ENCODE measurements at regions not wholly inside any gene's neighbourhood (a gene's known extent, or its start where the extent isn't known, plus 50 kb on each side); places are given as distances from the start of the nearest gene placed in this dataset.

DNA sequence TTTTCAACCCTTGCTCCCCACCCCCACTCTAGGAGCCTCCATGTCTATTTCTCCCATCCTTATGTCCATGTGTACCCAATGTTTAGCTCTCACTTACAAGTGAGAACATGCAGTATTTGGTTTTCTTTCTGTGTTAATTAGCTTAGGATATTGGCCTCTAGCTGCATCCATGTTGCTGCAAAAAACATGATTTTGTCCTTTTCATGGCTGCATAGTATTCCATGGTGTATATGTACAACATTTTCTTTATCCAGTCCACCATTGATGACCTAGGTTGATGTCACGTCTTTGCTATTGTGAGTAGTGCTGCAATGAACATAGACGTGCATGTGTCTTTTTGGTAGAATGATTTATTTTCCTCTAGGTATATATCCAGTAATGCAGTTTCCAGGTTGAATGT lies 472.8 kb downstream of the ZNF674 start:
- H3K9me3 ChIP-seq (ENCODE audit: control insufficient read depth in 1 of 2, low read length in 2 of 2), result no peaks in the 10 kb centered on the region

DNA sequence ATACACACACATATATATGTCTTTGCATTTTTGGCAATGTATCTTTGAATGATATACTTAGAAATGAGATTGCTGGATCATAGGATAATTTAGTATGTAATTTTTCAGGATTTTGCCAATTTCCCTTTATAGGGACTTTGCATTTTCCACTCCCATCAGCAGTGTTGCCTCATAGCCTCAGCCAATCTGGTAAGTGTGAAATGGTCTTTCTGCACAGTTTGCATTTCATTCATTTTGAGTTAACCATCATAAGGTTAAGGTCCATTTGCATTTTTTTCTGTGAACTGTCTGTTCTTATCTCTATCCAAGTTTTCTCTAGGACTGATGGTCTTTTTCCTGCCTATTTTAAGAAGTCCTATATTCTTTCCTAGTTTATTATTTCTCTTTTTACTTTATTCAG lies 474.8 kb downstream of the ZNF674 start:
- H3K27me3 ChIP-seq (ENCODE audit: control insufficient read depth in 1 of 2, insufficient read depth in 2 of 2, low read length in 2 of 2), result no peaks in the 10 kb centered on the region
- no peaks in the 10 kb centered on the region for H3K36me3 ChIP-seq (ENCODE audit: control insufficient read depth in 1 of 2, insufficient read depth in 2 of 2, low read length in 2 of 2)

More for the DNA sequence above, 472.8 kb downstream of the ZNF674 start:
- no peak overlapping the region for H3K27ac ChIP-seq (ENCODE audit: low read depth, low read length)
- H3K4me3 ChIP-seq (ENCODE audit: low read depth in 1 of 2, low read length in 2 of 2), result no peak overlapping the region
- no peaks in the 10 kb centered on the region for H3K27me3 ChIP-seq (ENCODE audit: control insufficient read depth in 1 of 2, insufficient read depth in 2 of 2, low read length in 2 of 2)
- no peaks in the 10 kb centered on the region for H3K36me3 ChIP-seq (ENCODE audit: control insufficient read depth in 1 of 2, insufficient read depth in 2 of 2, low read length in 2 of 2)
- no peak overlapping the region for H3K9ac ChIP-seq (ENCODE audit: low read depth in 1 of 2, low read length in 2 of 2)
- no peaks in the 10 kb centered on the region for H3K4me1 ChIP-seq (ENCODE audit: control insufficient read depth in 1 of 2, insufficient read depth in 2 of 2, low read length in 2 of 2)

DNA sequence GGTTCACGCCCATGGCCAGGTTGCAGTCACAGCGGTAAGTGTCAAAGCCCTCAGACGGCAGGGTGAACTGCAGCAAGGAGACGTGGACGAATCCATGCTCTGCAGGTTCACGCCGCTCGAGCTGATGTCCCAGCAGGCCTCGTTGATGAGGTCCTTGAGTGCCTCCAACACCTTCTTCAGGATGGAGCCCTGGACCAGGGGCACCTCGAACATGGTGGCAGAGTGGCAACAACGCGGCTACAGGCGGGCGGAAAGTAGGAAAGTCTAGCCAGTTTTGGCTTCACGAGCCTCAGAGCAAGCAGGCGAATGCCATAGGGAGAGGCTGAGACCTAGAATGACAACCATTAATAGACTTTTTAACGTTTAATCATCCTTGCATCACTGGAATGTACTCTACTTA lies 485.9 kb downstream of the ZNF674 start:
- Histone ChIP-seq H3K4me1 (ENCODE audit: control insufficient read depth in 1 of 2, insufficient read depth in 2 of 2, low read length in 2 of 2) (no peaks in the 10 kb centered on the region), H3K9me3 (ENCODE audit: control insufficient read depth in 1 of 2, low read length in 2 of 2) (no peaks in the 10 kb centered on the region)

More for the DNA sequence above, 474.8 kb downstream of the ZNF674 start:
- H3K4me3 ChIP-seq (ENCODE audit: low read depth in 1 of 2, low read length in 2 of 2), result no peak overlapping the region
- no peaks in the 10 kb centered on the region for H3K9me3 ChIP-seq (ENCODE audit: control insufficient read depth in 1 of 2, low read length in 2 of 2)
- no peaks in the 10 kb centered on the region for H3K4me1 ChIP-seq (ENCODE audit: control insufficient read depth in 1 of 2, insufficient read depth in 2 of 2, low read length in 2 of 2)
- no peak overlapping the region for H3K27ac ChIP-seq (ENCODE audit: low read depth, low read length)
- H3K9ac ChIP-seq (ENCODE audit: low read depth in 1 of 2, low read length in 2 of 2), result no peak overlapping the region

DNA sequence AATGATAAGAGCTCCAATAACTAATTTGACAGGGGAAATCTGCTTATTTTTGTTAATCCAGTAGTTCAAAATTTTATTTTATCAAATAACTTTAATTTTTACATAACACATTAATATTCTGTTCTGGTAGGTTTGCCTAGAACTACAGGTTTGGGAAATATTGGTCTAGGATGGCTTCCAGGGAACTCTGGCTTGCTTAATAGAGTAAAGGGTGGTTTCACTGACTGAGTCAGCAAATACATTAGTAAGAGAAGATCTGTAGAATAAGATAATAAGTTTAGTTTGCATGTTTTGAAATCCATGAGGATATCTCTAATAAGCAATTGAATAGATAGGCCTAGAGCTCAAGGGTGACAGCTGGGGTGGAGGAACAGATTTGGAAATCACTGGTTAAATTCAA lies 500.7 kb downstream of the ZNF674 start:
- H3K4me3 ChIP-seq (ENCODE audit: low read depth in 1 of 2, low read length in 2 of 2), result no peak overlapping the region
- peaks cover 3 to 8% of the 10 kb centered on the region in 2 donors for H3K9me3 ChIP-seq (ENCODE audit: control insufficient read depth in 1 of 2, low read length in 2 of 2)
- H3K36me3 ChIP-seq (ENCODE audit: control insufficient read depth in 1 of 2, insufficient read depth in 2 of 2, low read length in 2 of 2), result no peaks in the 10 kb centered on the region
- no peaks in the 10 kb centered on the region for H3K4me1 ChIP-seq (ENCODE audit: control insufficient read depth in 1 of 2, insufficient read depth in 2 of 2, low read length in 2 of 2)
- no peaks in the 10 kb centered on the region for H3K27me3 ChIP-seq (ENCODE audit: control insufficient read depth in 1 of 2, insufficient read depth in 2 of 2, low read length in 2 of 2)
- no peak overlapping the region for H3K27ac ChIP-seq (ENCODE audit: low read depth, low read length)
- no peak overlapping the region for H3K9ac ChIP-seq (ENCODE audit: low read depth in 1 of 2, low read length in 2 of 2)

More for the DNA sequence above, 485.9 kb downstream of the ZNF674 start:
- Histone ChIP-seq H3K4me3 (ENCODE audit: low read depth in 1 of 2, low read length in 2 of 2) (no peak overlapping the region), H3K27ac (ENCODE audit: low read depth, low read length) (no peak overlapping the region), H3K9ac (ENCODE audit: low read depth in 1 of 2, low read length in 2 of 2) (no peak overlapping the region), H3K36me3 (ENCODE audit: control insufficient read depth in 1 of 2, insufficient read depth in 2 of 2, low read length in 2 of 2) (no peaks in the 10 kb centered on the region), H3K27me3 (ENCODE audit: control insufficient read depth in 1 of 2, insufficient read depth in 2 of 2, low read length in 2 of 2) (no peaks in the 10 kb centered on the region)

DNA sequence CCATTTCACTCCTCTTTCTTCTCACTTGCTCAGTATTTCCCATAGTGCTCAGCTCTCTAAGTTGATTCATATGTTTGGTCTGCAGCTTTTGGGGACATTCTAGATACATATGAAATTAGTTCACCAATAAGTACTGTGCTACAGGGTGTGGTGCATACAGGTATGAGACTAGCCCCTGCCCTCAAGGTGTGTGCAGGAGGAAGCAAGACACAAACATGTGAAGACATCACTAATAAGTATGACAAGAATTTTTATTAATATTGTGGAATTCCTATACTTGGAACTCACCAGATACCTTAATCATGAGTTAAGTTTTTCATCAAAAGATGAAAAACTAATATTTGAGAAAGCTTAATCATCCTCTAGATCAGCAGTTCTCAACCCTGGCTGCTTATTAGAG lies 505.2 kb downstream of the ZNF674 start:
- no peak overlapping the region for H3K4me3 ChIP-seq (ENCODE audit: low read depth in 1 of 2, low read length in 2 of 2)
- no peak overlapping the region for H3K9ac ChIP-seq (ENCODE audit: low read depth in 1 of 2, low read length in 2 of 2)
- H3K27ac ChIP-seq (ENCODE audit: low read depth, low read length), result no peak overlapping the region
- no peaks in the 10 kb centered on the region for H3K27me3 ChIP-seq (ENCODE audit: control insufficient read depth in 1 of 2, insufficient read depth in 2 of 2, low read length in 2 of 2)
- H3K4me1 ChIP-seq (ENCODE audit: control insufficient read depth in 1 of 2, insufficient read depth in 2 of 2, low read length in 2 of 2), result no peaks in the 10 kb centered on the region
- peaks cover 3 to 8% of the 10 kb centered on the region in 2 donors for H3K9me3 ChIP-seq (ENCODE audit: control insufficient read depth in 1 of 2, low read length in 2 of 2)
- no peaks in the 10 kb centered on the region for H3K36me3 ChIP-seq (ENCODE audit: control insufficient read depth in 1 of 2, insufficient read depth in 2 of 2, low read length in 2 of 2)

DNA sequence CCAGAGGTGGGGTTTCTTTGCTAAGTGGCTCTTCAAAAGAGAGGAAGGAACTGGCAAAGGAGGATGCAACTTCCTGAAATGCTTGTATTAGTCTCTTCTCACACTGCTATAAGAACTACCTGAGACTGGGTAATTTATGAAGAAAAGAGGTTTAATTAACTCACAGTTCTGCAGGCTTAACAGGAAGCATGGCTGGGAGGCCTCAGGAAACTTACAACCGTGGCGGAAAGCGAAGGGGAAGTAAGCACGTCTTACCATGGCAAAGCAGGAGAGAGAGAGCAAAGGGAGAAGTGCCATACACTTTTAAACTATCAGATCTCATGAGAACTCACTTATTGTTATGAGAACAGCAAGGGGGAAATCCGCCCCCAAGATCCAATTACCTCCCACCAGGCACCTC lies 505.7 kb downstream of the ZNF674 start:
- Histone ChIP-seq H3K4me1 (ENCODE audit: control insufficient read depth in 1 of 2, insufficient read depth in 2 of 2, low read length in 2 of 2) (no peaks in the 10 kb centered on the region), H3K9me3 (ENCODE audit: control insufficient read depth in 1 of 2, low read length in 2 of 2) (peaks cover 3 to 8% of the 10 kb centered on the region in 2 donors), H3K27ac (ENCODE audit: low read depth, low read length) (no peak overlapping the region), H3K4me3 (ENCODE audit: low read depth in 1 of 2, low read length in 2 of 2) (no peak overlapping the region), H3K27me3 (ENCODE audit: control insufficient read depth in 1 of 2, insufficient read depth in 2 of 2, low read length in 2 of 2) (no peaks in the 10 kb centered on the region), H3K9ac (ENCODE audit: low read depth in 1 of 2, low read length in 2 of 2) (no peak overlapping the region), H3K36me3 (ENCODE audit: control insufficient read depth in 1 of 2, insufficient read depth in 2 of 2, low read length in 2 of 2) (no peaks in the 10 kb centered on the region)

DNA sequence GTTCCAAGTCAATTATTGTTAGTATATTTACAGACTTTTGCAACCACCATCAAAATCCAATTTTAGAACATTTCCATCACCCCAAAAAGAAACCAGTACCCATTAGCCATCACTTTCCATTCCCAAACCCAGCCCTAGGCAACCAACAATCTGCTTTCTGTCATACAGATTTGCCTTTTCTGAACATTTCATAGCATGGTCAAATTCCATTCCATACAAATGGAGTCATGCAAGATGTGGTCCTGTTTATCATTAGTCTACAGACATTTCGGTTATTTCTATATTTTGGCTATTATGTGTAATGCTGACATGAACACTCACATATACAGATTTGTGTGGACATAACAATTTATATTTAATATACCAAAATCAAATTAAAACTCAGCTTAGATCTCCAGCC lies 508.7 kb downstream of the ZNF674 start:
- no peak overlapping the region for H3K27ac ChIP-seq (ENCODE audit: low read depth, low read length)
- no peaks in the 10 kb centered on the region for H3K27me3 ChIP-seq (ENCODE audit: control insufficient read depth in 1 of 2, insufficient read depth in 2 of 2, low read length in 2 of 2)
- H3K36me3 ChIP-seq (ENCODE audit: control insufficient read depth in 1 of 2, insufficient read depth in 2 of 2, low read length in 2 of 2), result no peaks in the 10 kb centered on the region
- H3K9me3 ChIP-seq (ENCODE audit: control insufficient read depth in 1 of 2, low read length in 2 of 2), result peaks cover 3 to 6% of the 10 kb centered on the region in 2 donors
- H3K9ac ChIP-seq (ENCODE audit: low read depth in 1 of 2, low read length in 2 of 2), result no peak overlapping the region
- H3K4me3 ChIP-seq (ENCODE audit: low read depth in 1 of 2, low read length in 2 of 2), result no peak overlapping the region
- H3K4me1 ChIP-seq (ENCODE audit: control insufficient read depth in 1 of 2, insufficient read depth in 2 of 2, low read length in 2 of 2), result no peaks in the 10 kb centered on the region

DNA sequence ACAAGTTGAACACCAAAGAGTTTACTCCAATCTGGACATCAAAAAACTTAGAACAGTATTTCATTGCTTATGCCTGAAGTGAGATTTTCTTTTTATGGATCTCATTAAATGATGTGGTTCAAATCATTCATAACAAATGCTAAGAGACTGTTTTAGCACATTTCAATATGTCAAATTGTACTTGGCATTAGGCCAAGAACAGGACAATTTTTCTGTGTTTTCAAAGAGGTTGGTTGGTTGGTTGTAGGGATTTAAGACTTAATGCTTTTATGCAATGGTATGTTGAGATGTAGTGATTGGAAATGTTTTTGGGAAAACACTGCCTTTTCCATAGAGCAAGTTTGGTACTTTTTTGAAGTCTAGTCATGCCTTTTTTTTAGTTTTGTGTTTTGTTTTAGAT lies 510.4 kb downstream of the ZNF674 start:
- H3K9ac ChIP-seq (ENCODE audit: low read depth in 1 of 2, low read length in 2 of 2), result no peak overlapping the region

DNA sequence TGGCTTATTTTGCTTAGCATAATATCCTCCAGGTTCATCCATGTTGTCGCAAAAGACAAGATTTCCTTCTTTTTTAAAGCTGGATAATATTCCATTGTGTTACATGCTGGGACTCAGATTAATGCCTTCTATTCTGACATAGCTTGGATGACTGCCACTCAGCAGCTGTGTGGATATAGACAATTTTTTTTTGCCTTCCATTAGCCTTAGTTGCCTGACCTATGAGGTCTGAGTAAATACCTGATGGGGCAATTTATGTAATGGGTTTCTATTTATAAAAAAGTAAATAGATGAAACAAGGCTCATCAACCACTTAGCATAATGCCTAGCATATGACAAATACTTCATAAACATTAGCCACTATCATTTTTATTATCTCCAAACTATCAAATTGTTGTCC lies 515.4 kb downstream of the ZNF674 start:
- Histone ChIP-seq H3K27ac (ENCODE audit: low read depth, low read length) (no peak overlapping the region), H3K4me1 (ENCODE audit: control insufficient read depth in 1 of 2, insufficient read depth in 2 of 2, low read length in 2 of 2) (no peaks in the 10 kb centered on the region), H3K36me3 (ENCODE audit: control insufficient read depth in 1 of 2, insufficient read depth in 2 of 2, low read length in 2 of 2) (no peaks in the 10 kb centered on the region), H3K4me3 (ENCODE audit: low read depth in 1 of 2, low read length in 2 of 2) (no peak overlapping the region), H3K9me3 (ENCODE audit: control insufficient read depth in 1 of 2, low read length in 2 of 2) (no peaks in the 10 kb centered on the region), H3K27me3 (ENCODE audit: control insufficient read depth in 1 of 2, insufficient read depth in 2 of 2, low read length in 2 of 2) (no peaks in the 10 kb centered on the region), H3K9ac (ENCODE audit: low read depth in 1 of 2, low read length in 2 of 2) (no peak overlapping the region)

More for the DNA sequence above, 510.4 kb downstream of the ZNF674 start:
- no peaks in the 10 kb centered on the region for H3K4me1 ChIP-seq (ENCODE audit: control insufficient read depth in 1 of 2, insufficient read depth in 2 of 2, low read length in 2 of 2)
- H3K27me3 ChIP-seq (ENCODE audit: control insufficient read depth in 1 of 2, insufficient read depth in 2 of 2, low read length in 2 of 2), result no peaks in the 10 kb centered on the region
- H3K4me3 ChIP-seq (ENCODE audit: low read depth in 1 of 2, low read length in 2 of 2), result no peak overlapping the region
- H3K36me3 ChIP-seq (ENCODE audit: control insufficient read depth in 1 of 2, insufficient read depth in 2 of 2, low read length in 2 of 2), result no peaks in the 10 kb centered on the region
- H3K9me3 ChIP-seq (ENCODE audit: control insufficient read depth in 1 of 2, low read length in 2 of 2), result no peaks in the 10 kb centered on the region
- no peak overlapping the region for H3K27ac ChIP-seq (ENCODE audit: low read depth, low read length)

DNA sequence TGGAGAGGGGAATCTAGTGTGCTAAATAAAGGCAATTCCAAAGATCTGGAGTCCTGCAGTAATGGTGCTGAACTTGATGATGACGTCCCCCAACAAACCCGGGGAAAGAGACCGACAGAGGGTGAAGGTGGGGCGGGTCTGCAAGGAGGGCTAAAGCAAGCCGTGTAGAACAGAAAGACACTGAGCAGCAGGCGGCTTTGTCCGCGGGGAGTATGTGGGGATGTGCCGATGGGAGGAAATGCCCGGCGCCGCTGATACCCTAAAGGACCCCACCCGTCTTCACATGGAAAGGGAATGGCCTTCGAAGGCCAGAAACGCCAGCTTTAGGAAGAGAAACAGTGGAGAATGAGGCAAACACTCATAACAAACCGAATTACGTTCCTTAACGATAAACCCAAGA lies 528.9 kb downstream of the ZNF674 start:
- Histone ChIP-seq H3K9ac (ENCODE audit: low read depth in 1 of 2, low read length in 2 of 2) (no peak overlapping the region), H3K27me3 (ENCODE audit: control insufficient read depth in 1 of 2, insufficient read depth in 2 of 2, low read length in 2 of 2) (no peaks in the 10 kb centered on the region), H3K27ac (ENCODE audit: low read depth, low read length) (no peak overlapping the region), H3K36me3 (ENCODE audit: control insufficient read depth in 1 of 2, insufficient read depth in 2 of 2, low read length in 2 of 2) (no peaks in the 10 kb centered on the region), H3K9me3 (ENCODE audit: control insufficient read depth in 1 of 2, low read length in 2 of 2) (no peaks in the 10 kb centered on the region), H3K4me1 (ENCODE audit: control insufficient read depth in 1 of 2, insufficient read depth in 2 of 2, low read length in 2 of 2) (no peaks in the 10 kb centered on the region), H3K4me3 (ENCODE audit: low read depth in 1 of 2, low read length in 2 of 2) (no peak overlapping the region)

DNA sequence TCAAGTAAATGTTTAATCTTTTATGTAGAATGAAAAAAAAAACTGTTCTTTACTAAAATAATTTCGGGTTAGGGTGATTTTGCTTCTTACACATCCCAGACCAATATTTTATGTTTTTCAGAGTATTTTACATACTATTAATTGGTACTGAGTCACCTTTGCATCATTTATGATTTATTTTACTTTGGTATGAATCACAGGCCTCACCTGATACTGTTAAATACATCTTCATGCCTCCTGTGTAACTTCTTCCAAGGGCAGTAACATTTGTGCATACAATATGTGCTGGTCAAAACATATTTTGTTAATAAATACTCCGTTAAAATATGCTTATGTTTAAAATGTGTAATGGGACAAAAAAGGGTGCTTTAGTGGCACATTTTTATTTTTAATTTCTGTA lies 529.6 kb downstream of the ZNF674 start:
- no peaks in the 10 kb centered on the region for H3K36me3 ChIP-seq (ENCODE audit: control insufficient read depth in 1 of 2, insufficient read depth in 2 of 2, low read length in 2 of 2)
- no peaks in the 10 kb centered on the region for H3K27me3 ChIP-seq (ENCODE audit: control insufficient read depth in 1 of 2, insufficient read depth in 2 of 2, low read length in 2 of 2)
- no peaks in the 10 kb centered on the region for H3K9me3 ChIP-seq (ENCODE audit: control insufficient read depth in 1 of 2, low read length in 2 of 2)
- no peak overlapping the region for H3K4me3 ChIP-seq (ENCODE audit: low read depth in 1 of 2, low read length in 2 of 2)
- no peak overlapping the region for H3K27ac ChIP-seq (ENCODE audit: low read depth, low read length)
- no peak overlapping the region for H3K9ac ChIP-seq (ENCODE audit: low read depth in 1 of 2, low read length in 2 of 2)
- no peaks in the 10 kb centered on the region for H3K4me1 ChIP-seq (ENCODE audit: control insufficient read depth in 1 of 2, insufficient read depth in 2 of 2, low read length in 2 of 2)
